Neuronal stem cell (in vitro differentiated cells): ENCODE measurements at regions not wholly inside any gene's neighbourhood (a gene's known extent, or its start where the extent isn't known, plus 50 kb on each side); places are given as distances from the start of the nearest gene placed in this dataset.

Experiments
- DNase-seq: peaks from one replicate; pipeline ENCODE4 v3.0.0-alpha.2; 2013; ENCODE audit warnings: low spot score
- H2AFZ ChIP-seq: one replicate; pipeline ENCODE4 v1.6.1; 2013; ENCODE audit warnings: mild to moderate bottlenecking, low read length, inconsistent platforms
- H2AK5ac ChIP-seq: 2 replicates; pipeline ENCODE4 v1.6.1; 2013; ENCODE audit warnings: low read depth, mild to moderate bottlenecking, inconsistent platforms, low read length, moderate library complexity, mixed read lengths
- H2BK120ac ChIP-seq: 2 replicates; pipeline ENCODE4 v1.6.1; 2013; ENCODE audit warnings: low read depth, mild to moderate bottlenecking, inconsistent platforms, low read length, moderate library complexity, mixed read lengths
- H2BK12ac ChIP-seq: one replicate; pipeline ENCODE4 v1.6.1; 2013; ENCODE audit warnings: low read length, inconsistent platforms
- H2BK15ac ChIP-seq: 2 replicates; pipeline ENCODE4 v1.6.1; 2013; ENCODE audit warnings: mild to moderate bottlenecking, low read length, inconsistent platforms, mixed read lengths
- H2BK5ac ChIP-seq: one replicate; pipeline ENCODE4 v1.6.1; 2013; ENCODE audit warnings: inconsistent platforms, mild to moderate bottlenecking, low read length, moderate library complexity
- H3K14ac ChIP-seq: one replicate; pipeline ENCODE4 v1.6.1; 2013; ENCODE audit warnings: low read length, inconsistent platforms
- H3K18ac ChIP-seq: 2 replicates; pipeline ENCODE4 v1.6.1; 2013; ENCODE audit warnings: low read length, inconsistent platforms
- H3K23ac ChIP-seq: 2 replicates; pipeline ENCODE4 v1.6.1; 2013; ENCODE audit warnings: low read depth, mild to moderate bottlenecking, mixed read lengths, low read length, inconsistent platforms; ENCODE audit not compliant: poor library complexity
- H3K27ac ChIP-seq: replicated peaks from 3 replicates; pipeline ENCODE4 v1.5.1; 2013; ENCODE audit warnings: low read length, inconsistent platforms
- H3K27me3 ChIP-seq, 3 experiments: 2 replicates each; pipeline ENCODE4 v1.6.1; 2013; ENCODE audit warnings: low read length in 3 of 3, mild to moderate bottlenecking in 2 of 3, inconsistent platforms in 1 of 3, low read depth in 1 of 3, mixed read lengths in 1 of 3, moderate library complexity in 1 of 3; ENCODE audit not compliant: control insufficient read depth in 3 of 3, insufficient read depth in 3 of 3
- H3K36me3 ChIP-seq, 2 donors: replicated peaks in 1 of 2; 2 replicates each; pipeline ENCODE4 v1.6.1; 2013; ENCODE audit warnings: low read length in 2 of 2; ENCODE audit not compliant: control insufficient read depth in 2 of 2, insufficient read depth in 2 of 2
- H3K4ac ChIP-seq: 2 replicates; pipeline ENCODE4 v1.6.1; 2013; ENCODE audit warnings: inconsistent platforms, mild to moderate bottlenecking, low read length, moderate library complexity
- H3K4me1 ChIP-seq, 2 donors: 1 replicate in 1 of 2; 2 replicates in 1 of 2; pipeline ENCODE4 v1.6.1; 2013; ENCODE audit warnings: low read length in 2 of 2, low read depth in 1 of 2; ENCODE audit not compliant: control insufficient read depth in 2 of 2, insufficient read depth in 1 of 2
- H3K4me2 ChIP-seq: one replicate; pipeline ENCODE4 v1.6.1; 2013; ENCODE audit warnings: mild to moderate bottlenecking, low read length, inconsistent platforms; ENCODE audit not compliant: insufficient read depth, poor library complexity, severe bottlenecking
- H3K4me3 ChIP-seq, 2 donors: 2 replicates each; pipeline ENCODE4 v1.5.1; 2013; ENCODE audit warnings: low read length in 2 of 2, mild to moderate bottlenecking in 2 of 2, inconsistent platforms in 1 of 2, moderate library complexity in 1 of 2
- H3K79me1 ChIP-seq: one replicate; pipeline ENCODE4 v1.6.1; 2013; ENCODE audit warnings: low read depth, mild to moderate bottlenecking, inconsistent platforms, low read length, moderate library complexity
- H3K9ac ChIP-seq: one replicate; pipeline ENCODE4 v1.6.1; 2013; ENCODE audit warnings: mild to moderate bottlenecking, low read depth, low read length, inconsistent platforms; ENCODE audit not compliant: poor library complexity
- H3K9me3 ChIP-seq, 2 donors: replicated peaks in 1 of 2; 2 replicates each; pipeline versions ENCODE3 to v1.6.1; 2013; ENCODE audit warnings: low read length in 2 of 2, mild to moderate bottlenecking in 2 of 2, inconsistent platforms in 1 of 2, low read depth in 1 of 2, mixed read lengths in 1 of 2, moderate library complexity in 1 of 2; ENCODE audit not compliant: control insufficient read depth in 2 of 2, insufficient read depth in 1 of 2
- H4K8ac ChIP-seq: one replicate; pipeline ENCODE4 v1.6.1; 2013; ENCODE audit warnings: low read depth, mild to moderate bottlenecking, inconsistent platforms, low read length, moderate library complexity
- H4K91ac ChIP-seq: one replicate; pipeline ENCODE4 v1.6.1; 2013; ENCODE audit warnings: low read length, low read depth, mild to moderate bottlenecking, inconsistent platforms; ENCODE audit not compliant: poor library complexity
- WGBS, 2 donors: extraction: QIAGEN DNeasy Blood & Tissue Kit; methylation state at CpG; one replicate each; pipeline ENCODE4 v1.1.7; 2013; ENCODE audit warnings: missing lambda C conversion rate in 2 of 2, mixed read lengths in 1 of 2; ENCODE audit not compliant: insufficient read length in 2 of 2, insufficient replicate concordance in 1 of 2; ENCODE audit errors: extremely low coverage in 2 of 2; 5-methylcytosine and 5-hydroxymethylcytosine counted together

GRCh38 chr2:145383961-145384360 lies 864.0 kb upstream of the ZEB2 start:
- Histone ChIP-seq H3K27ac (no peak overlapping the region), H3K4me1 (no peaks in the 10 kb centered on the region), H2AK5ac (no peak overlapping the region), H2BK120ac (no peak overlapping the region), H2BK5ac (no peak overlapping the region), H3K4me2 (no peak overlapping the region), H2AFZ (no peak overlapping the region), H3K18ac (no peak overlapping the region), H2BK12ac (no peak overlapping the region), H4K8ac (no peak overlapping the region), H3K9ac (no peak overlapping the region), H3K14ac (no peak overlapping the region), H3K4me3 (no peak overlapping the region), H3K9me3 (no peaks in the 10 kb centered on the region), H4K91ac (no peak overlapping the region), H3K23ac (no peak overlapping the region), H3K27me3 (no peaks in the 10 kb centered on the region), H2BK15ac (no peak overlapping the region), H3K79me1 (no peaks in the 10 kb centered on the region), H3K36me3 (no peaks in the 10 kb centered on the region), H3K4ac (no peak overlapping the region)
- no peak for DNase-seq
- WGBS, 2 donors: no CpG with 5 or more reads among the region's 1 CpG

- WGBS, 2 donors: no CpG with 5 or more reads among the region's 4 CpGs
- no peak overlapping the region for H3K27ac ChIP-seq
Observed at GRCh38 chr2:145380436-145381017, 860.6 kb upstream of the ZEB2 start.

GRCh38 chr2:145379934-145380333 lies 860.0 kb upstream of the ZEB2 start:
- Histone ChIP-seq H2BK12ac (no peak overlapping the region), H4K8ac (no peak overlapping the region), H3K79me1 (no peaks in the 10 kb centered on the region), H4K91ac (no peak overlapping the region), H3K27me3 (no peaks in the 10 kb centered on the region), H3K4me1 (no peaks in the 10 kb centered on the region), H2BK5ac (no peak overlapping the region), H3K36me3 (no peaks in the 10 kb centered on the region), H2BK15ac (no peak overlapping the region), H2AK5ac (no peak overlapping the region), H2BK120ac (no peak overlapping the region), H3K27ac (no peak overlapping the region), H3K18ac (no peak overlapping the region), H3K9ac (no peak overlapping the region), H3K4ac (no peak overlapping the region), H3K14ac (no peak overlapping the region), H3K4me3 (no peak overlapping the region), H3K4me2 (no peak overlapping the region), H2AFZ (no peak overlapping the region), H3K23ac (no peak overlapping the region), H3K9me3 (no peaks in the 10 kb centered on the region)
- no CpG with 5 or more reads among the region's 6 CpGs for WGBS, 2 donors
- DNase-seq: no peak

More at GRCh38 chr2:145380436-145381017, 860.6 kb upstream of the ZEB2 start:
- Histone ChIP-seq H2BK5ac (no peak overlapping the region), H3K23ac (no peak overlapping the region), H2BK12ac (no peak overlapping the region), H3K9ac (no peak overlapping the region), H3K9me3 (no peaks in the 10 kb centered on the region), H3K36me3 (no peaks in the 10 kb centered on the region), H4K8ac (no peak overlapping the region), H2AFZ (no peak overlapping the region), H2AK5ac (no peak overlapping the region), H2BK120ac (no peak overlapping the region), H3K27me3 (no peaks in the 10 kb centered on the region), H3K4me2 (no peak overlapping the region), H3K14ac (no peak overlapping the region), H3K4me3 (no peak overlapping the region), H3K4me1 (no peaks in the 10 kb centered on the region), H4K91ac (no peak overlapping the region), H3K4ac (no peak overlapping the region), H3K18ac (no peak overlapping the region), H2BK15ac (no peak overlapping the region), H3K79me1 (no peaks in the 10 kb centered on the region)
- DNase-seq: no peak

- Histone ChIP-seq H3K27me3 (no peaks in the 10 kb centered on the region), H2AFZ (no peak overlapping the region), H3K9me3 (no peaks in the 10 kb centered on the region), H3K9ac (no peak overlapping the region), H3K27ac (no peak overlapping the region), H2BK120ac (no peak overlapping the region), H3K4me1 (peaks cover 0 to 2% of the 10 kb centered on the region in 2 donors), H4K8ac (no peak overlapping the region), H3K4me3 (no peak overlapping the region), H2BK5ac (no peak overlapping the region), H3K79me1 (no peaks in the 10 kb centered on the region), H2BK15ac (no peak overlapping the region), H2AK5ac (no peak overlapping the region), H3K4me2 (no peak overlapping the region), H3K36me3 (no peaks in the 10 kb centered on the region), H3K18ac (no peak overlapping the region), H4K91ac (no peak overlapping the region), H3K14ac (no peak overlapping the region), H3K23ac (no peak overlapping the region), H2BK12ac (no peak overlapping the region), H3K4ac (no peak overlapping the region)
- DNase-seq: no peak
Observed at GRCh38 chr2:145374165-145374564, 854.2 kb upstream of the ZEB2 start.
